ENCODE measurements at regions not wholly inside any gene's neighbourhood (a gene's known extent, or its start where the extent isn't known, plus 50 kb on each side); places are given as distances from the start of the nearest gene placed in this dataset.

DNA sequence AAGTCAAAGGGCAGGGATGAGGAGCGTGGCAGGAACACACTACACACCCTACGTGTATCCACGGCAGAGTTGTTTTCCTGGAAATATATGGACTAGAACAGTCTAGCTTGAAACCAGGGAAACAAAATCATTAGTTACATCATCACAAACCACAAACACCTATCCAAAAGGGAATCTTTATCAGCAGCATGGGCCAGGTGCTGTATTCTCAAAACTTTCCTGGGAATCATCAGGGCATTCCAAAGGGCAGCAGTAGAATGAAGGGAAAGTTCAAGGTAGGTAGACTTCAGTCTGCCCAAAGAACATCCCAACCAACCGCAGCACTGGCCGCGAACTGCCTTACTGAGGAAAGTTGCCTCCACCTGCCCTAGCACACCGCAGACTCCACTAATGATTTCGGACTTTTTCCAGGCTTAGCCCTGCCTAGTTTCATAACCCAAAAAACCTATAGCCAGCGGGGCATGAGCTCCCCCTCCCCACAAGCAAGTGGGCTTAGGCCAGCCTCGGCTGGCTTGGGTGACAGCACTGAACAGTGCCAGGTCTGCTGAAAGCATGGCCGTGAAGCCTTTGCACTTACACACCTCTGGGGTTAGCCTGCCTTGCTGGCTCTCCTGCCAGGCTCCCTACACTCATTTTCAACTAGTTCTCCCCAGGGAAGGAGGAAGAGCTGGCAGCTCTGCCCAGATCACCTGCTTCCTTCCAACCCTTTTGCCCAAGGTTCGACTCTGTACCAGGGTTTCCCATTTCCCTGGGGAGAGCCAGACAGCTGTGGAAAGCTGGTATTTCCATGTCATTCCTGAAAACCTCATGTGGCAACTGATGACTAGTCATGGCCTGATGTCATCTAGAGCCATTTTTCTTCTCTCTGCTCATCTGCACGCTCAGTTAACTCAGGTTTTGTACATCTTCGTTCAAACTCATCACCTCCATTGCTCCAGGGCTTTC lies 77.3 kb upstream of the UBAC2 start:
- DNase-seq (ENCODE audit: low read depth), result no peak

DNA sequence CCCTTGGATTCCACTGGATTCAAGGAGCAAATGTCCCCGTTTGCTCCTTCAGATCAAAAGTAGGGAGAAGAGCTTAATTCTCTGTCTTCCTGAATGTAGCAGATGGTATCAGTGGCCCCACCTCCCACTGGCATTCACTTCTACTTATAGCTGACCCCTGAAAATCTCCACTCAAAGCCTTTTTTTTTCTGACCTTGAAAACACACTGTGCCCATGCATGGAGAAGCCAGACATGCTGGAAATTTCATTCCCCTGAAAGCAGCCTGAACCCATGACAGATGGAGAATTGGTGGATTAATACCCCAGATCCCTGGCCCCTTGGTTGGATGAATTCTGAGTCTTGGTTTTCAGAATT lies 76.6 kb upstream of the UBAC2 start:
- no peak for DNase-seq (ENCODE audit: low read depth)

DNA sequence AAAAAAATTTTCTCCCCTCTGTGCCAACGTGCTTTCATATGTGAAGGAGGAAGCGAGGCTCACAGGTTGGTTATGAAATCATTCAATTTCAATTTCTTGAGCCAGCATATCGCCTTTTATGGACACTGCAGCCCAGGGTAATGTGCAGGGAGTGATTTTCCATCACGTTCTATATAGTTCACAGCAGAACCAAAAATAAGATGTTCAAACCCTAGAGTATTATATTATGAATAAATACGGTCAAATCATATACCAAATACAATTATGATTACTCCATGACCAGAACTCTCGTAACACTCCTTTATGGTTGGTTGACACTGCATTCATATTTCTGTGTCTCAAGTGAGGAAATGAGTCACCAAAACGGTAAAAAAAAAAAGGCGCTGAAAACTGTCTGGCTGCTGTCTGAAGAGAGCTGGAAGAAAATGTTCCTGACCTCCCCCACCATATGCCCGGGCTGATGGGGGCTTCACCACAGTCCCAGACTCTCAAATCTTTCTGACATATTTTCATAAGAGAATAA lies 75.8 kb upstream of the UBAC2 start:
- no peak for DNase-seq (ENCODE audit: low read depth)

DNA sequence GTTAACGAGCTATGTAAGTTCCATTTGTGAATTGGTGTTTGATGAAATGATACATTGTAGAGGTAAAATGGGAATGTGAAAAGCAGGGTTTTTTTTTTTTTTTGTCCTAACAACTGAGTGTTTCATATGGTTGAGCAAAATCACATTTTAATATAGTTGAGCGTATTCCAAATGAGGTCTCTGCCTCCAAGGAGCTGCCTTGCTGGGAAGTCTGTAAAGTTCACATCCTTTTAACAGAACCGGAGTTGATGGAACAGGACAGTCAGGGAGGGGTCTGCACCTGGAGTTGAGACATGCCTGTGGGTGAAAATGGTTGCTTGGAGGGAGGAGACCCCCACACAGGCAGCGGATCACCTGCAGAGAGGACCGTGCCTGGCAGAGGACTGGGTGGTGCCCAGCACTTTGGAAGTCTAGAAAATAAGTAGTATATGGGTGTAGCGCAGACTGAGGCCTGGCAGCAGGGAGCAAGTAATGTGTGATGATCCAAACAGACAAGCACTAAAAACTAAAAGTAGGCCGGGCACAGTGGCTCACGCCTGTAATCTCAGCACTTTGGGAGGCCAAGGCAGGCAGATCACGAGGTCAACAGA lies 75.2 kb upstream of the UBAC2 start:
- no peak for DNase-seq (ENCODE audit: low read depth)

DNA sequence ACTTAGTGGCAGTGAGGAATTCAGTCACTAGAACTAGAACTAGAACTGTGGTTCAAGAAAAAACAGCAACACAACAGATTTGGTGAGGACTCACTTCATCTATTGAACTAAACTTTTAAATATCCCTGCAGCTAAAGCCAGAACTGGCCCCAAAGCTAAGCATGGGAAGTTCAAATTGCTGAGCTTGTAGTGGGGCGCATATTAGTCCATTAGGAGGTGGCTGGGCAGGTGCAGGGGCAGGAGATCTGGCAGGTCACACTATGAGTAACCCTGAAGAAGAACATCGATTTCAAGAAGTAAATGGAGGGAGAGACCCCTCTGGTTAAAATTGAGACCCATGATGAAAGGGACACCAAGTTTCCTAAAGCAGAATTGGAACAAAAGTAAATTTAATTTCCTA lies 73.8 kb upstream of the UBAC2 start:
- no peak for DNase-seq (ENCODE audit: low read depth)

DNA sequence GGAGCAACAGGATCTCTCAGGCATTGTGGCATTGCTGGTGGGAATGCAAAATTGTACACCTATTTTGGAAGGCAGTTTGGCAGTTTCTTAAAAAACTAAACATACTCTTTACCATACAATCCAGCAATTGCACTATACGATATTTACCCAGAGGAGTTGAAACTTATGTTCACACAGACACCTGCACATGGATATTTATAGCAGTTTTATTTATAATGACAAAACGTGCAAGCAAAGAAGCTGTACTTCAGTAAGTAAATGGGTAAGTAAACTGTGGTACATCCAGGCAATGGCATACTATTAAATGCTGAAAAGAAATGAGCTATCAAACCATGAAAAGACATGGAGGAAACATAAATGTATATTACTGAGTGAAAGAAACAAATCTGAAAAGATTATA lies 71.6 kb upstream of the UBAC2 start:
- no peak for DNase-seq (ENCODE audit: low read depth)

DNA sequence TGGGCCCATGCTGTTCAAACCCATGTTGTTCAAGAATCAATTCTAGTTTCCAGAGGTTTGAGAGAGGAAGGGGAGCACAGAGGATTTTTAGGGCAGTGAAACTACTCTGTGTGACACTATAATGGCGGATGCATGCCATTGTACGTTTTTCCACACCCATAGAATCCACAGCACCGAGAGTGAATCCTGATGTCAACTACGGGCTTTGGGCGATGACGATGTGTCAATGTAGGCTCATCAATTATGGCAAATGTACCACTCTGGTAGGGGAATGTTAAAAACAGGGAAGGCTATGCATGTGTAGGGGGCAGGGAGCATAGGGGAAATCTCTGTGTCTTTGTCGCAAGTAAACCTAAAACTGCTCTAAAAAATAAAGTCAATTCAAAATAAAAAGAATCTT lies 70.7 kb upstream of the UBAC2 start:
- no peak for DNase-seq (ENCODE audit: low read depth)

DNA sequence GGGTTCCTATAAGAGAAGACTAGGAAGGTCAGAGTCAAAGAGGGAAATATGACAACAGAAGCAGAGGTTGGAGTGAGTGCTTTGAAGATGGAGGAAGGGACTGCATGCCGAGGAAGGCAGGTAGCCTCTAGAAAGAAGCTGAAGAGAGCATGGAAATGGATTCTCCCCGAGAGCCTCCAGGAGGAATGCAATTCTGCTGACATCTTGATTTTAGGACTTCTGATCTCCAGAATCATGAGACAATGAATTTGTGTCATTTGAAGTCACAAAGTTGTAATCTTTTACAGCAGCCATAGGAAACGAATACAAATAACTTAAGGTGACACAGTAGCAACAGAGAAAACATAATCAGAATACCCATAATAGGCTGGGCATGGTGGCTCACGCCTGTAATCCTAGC lies 69.2 kb upstream of the UBAC2 start:
- no peak for DNase-seq (ENCODE audit: low read depth)

DNA sequence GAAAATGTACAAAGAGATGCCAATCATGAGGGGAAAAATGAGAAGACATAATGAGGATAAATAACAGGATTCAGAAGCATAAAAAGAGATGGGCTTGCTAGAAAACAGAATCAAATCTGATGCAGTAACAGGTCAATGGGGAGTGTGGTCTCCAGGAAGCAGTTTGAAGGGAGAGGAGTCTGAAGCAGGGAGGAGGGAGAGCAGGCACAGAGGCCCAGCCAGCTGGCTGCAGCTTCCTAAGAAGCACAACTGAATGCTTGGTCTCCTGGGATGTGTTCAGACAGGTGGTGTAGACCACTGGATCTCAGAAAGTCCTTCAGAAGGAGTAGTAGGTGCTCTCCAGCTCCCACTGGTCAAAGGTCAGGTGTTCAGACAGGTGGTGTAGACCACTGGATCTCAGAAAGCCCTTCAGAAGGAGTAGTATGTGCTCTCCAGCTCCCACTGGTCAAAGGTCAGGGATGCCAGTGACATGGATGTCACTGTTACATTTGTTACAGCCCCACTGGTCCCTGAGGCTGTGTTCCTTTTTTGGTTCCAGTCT lies 68.3 kb upstream of the UBAC2 start:
- no peak for DNase-seq (ENCODE audit: low read depth)

DNA sequence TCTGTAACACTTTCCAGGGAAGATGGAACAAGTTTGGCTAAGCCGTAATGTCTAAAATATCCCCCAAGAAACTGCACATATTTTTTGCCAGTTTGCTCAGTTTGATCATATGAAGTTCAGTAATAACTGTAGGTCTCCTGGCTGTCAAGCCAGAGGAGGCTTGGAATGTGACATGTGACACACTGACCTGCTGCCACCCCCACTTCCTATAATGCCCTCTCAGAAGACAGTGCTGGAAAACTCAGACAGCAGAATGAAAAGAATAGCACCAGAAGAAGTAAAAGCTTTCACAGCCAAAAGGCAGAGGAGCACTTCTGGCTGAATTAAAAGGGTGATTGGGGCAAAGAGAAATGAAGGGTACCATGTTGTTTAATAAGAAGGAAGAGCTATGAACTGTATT lies 67.4 kb upstream of the UBAC2 start:
- no peak for DNase-seq (ENCODE audit: low read depth)

DNA sequence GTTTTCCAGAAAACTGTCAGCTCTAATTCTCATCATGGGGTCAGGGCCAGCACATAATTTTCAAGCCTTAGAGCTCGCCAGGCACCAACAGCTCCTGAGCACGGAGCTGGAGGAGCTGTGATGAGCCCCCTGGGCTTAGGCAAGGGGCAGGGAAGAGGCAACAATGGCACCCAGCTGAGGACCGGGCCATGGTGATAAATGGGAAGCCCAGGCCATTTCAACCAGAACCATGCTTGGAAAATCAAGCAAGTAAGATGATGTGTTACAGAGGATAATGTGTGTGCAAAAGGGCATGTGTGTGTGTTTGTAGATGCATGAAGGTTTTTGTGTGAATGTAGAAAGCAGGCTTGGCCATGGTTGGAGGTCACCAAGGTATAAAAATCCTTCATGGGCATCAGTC lies 66.8 kb upstream of the UBAC2 start:
- no peak for DNase-seq (ENCODE audit: low read depth)

DNA sequence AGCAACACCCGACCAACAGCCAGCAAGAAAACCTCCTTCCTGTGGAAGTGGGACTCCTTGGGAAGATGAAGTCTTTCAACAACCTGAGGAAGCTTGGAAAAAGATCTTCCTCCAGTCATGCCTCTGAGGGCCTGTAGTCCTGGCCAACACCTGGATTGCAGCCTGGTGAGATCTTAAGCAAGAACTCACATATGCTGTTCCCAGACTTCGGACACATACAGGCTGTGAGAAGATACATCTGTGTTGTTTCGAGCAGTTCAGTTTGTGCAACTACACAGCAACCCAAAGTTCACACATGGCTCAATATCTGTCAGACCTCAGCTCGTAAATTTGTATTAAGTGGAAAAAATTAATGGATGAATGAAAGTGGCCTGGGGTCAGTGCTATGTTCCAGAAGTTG lies 65.1 kb upstream of the UBAC2 start:
- no peak for DNase-seq (ENCODE audit: low read depth)

DNA sequence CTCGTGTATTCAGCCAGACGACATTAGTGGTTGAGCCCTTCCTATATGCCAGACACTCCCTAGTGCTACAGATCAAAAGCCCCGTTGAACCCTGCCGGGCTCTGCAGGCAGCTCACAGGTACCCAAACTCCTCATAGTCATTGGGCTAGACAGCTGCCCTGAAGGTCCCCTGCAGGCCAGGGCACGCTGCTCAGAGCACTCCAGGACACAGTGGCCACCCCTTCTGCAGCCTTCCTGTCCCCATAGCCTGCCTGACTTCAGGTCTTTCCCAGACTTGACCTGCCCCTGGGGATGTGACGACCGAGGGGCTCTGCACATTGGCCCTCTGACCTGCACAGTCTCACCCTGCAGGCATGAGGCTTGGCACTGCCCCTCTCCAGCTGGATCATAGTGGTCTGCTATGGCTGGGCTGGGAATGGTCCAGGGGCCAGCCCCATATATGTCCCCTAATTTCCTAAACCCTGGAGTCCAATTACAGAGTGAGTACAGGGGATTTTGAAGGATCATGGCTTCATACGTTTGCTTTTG lies 64.2 kb upstream of the UBAC2 start:
- no peak for DNase-seq (ENCODE audit: low read depth)

DNA sequence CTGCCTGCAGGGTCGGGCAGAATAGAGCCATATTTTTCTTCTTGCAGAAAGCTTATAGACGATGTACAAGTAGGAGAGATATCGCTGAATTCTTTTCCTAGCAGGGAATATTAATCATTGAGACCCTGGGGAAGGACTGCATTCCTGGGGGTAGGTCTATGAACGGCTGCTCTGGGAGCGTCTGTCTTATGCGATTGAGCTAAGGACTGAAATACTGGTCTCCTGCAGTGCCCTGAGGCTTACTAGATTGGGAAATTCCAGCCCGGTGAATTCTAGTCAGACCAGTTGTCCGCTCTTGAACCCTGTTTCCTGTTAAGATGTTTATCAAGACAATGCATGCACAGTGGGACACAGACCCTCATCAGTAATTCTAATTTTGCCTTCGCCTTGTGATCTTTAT lies 59.8 kb upstream of the UBAC2 start:
- no peak for DNase-seq (ENCODE audit: low read depth)

DNA sequence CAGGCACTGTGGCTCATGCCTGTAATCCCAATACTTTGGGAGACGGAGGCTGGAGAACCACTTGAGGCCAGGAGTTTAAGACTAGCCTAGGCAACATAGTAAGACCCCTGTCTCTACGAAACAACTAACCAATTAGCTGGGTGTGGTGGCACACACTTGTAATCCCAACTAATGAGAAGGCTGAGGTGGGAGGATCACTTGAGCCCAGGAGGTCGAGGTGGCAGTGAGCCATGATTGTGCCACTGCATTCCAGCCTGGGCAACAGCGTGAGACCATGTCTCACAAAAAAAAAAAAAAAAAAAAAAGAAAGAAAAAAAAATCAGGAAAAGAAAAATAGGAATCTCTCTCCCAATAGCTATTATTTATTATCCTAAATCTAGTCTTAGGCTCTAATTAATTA lies 56.8 kb upstream of the UBAC2 start:
- no peak for DNase-seq (ENCODE audit: low read depth)

DNA sequence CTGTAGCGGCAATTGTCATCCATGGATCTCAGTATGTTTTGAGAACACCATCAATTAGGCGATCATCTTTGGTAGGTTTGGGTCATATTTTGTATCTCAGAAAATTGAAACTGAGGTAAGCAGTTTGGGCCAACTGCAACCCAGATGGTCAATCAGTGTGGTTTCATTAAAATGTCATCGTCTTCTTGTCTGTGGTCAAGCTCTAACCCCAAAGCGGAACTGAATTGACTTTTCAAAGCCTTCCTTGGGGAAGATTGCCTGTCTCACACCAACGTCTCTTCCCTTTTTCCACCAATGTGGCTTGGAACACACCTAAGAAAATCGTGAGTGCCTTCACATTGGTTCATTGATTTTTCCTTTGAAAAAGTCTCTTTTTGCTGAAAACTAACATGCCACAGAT lies 56.3 kb upstream of the UBAC2 start:
- DNase-seq (ENCODE audit: low read depth), result no peak

DNA sequence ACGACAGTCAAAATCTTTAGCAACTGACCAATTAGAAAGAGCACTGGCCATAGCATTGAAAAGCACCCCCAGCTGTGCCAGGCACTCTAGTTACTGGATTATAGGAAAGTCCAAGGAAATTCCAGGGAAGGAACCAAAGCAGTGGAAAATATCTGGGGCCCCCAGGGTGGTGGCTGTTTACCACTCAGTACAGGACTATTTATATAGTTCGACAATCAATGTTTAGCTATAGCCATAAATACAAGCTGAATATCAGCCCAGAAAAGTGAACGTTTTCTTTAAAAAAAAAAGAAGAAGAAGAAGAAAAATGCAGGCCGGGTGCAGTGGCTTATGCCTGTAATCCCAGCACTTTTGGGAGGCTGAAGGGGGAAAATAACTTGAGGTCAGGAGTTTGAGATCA lies 55.2 kb upstream of the UBAC2 start:
- DNase-seq (ENCODE audit: low read depth), result no peak

DNA sequence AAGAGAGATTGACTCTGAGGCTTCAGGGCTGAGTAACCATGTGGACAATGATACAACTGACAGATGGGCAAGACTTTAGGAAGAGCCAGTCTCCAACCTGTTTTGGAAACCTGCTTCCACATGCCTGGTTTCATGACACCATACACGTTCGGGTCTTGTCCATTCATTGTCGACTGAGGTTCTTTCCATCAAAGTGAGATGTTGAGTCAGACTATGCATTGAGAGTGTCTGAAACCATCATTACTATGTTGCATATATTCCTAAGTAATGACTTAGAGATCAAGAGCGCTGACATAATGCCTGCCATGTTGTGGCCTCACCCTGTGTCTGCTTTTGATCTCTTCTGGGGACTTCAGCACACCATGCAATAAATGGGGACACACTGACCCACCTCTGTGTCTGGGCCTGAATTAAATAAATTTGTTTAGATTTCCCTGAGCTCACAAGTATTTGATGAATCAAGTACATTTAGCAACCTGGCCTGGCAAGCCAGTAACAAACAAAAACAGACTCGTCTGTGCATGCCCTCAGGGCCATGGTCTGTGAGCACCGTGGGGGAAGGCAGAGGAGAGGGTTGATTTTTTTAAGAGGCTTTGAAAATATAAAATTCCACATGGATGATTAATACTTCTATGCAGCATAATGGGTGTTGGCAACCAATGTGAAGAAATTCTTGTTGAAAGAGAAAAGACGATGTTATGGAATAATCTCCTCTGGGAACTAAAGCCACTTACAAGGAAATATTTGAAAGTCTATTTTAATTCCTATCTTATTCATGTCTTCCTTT lies 49.9 kb upstream of the UBAC2 start:
- DNase-seq (ENCODE audit: low read depth), result no peak

All from activated T-cell treated with anti-CD3 and anti-CD28 coated beads for 24 hours (primary cell).